Effector memory CD4-positive, alpha-beta T cell (primary cell): ENCODE measurements at regions not wholly inside any gene's neighbourhood (a gene's known extent, or its start where the extent isn't known, plus 50 kb on each side); places are given as distances from the start of the nearest gene placed in this dataset.

Source experiments
- DNase-seq, 3 donors: peaks; one replicate each; pipeline ENCODE4 v3.0.0-alpha.2; 2020
- H3K27ac ChIP-seq: 2 replicates; pipeline ENCODE4 v1.7.0; 2013; ENCODE audit warnings: mild to moderate bottlenecking, low read length, moderate library complexity; ENCODE audit not compliant: insufficient read depth, poor library complexity, severe bottlenecking
- H3K27me3 ChIP-seq: replicated peaks from 2 replicates; pipeline ENCODE4 v1.7.0; 2013; ENCODE audit warnings: mild to moderate bottlenecking, low read length; ENCODE audit not compliant: insufficient read depth, control insufficient read depth, poor library complexity, severe bottlenecking
- H3K36me3 ChIP-seq: 2 replicates; pipeline ENCODE4 v1.7.0; 2013; ENCODE audit warnings: mild to moderate bottlenecking, low read length, moderate library complexity; ENCODE audit not compliant: control insufficient read depth, insufficient read depth
- H3K4me1 ChIP-seq: 2 replicates; pipeline ENCODE4 v1.7.0; 2013; ENCODE audit warnings: low read length, mild to moderate bottlenecking; ENCODE audit not compliant: control insufficient read depth, insufficient read depth, poor library complexity, severe bottlenecking
- H3K4me3 ChIP-seq: 2 replicates; pipeline ENCODE4 v1.7.0; 2013; ENCODE audit warnings: low read length, low read depth, mild to moderate bottlenecking; ENCODE audit not compliant: insufficient read depth, poor library complexity, severe bottlenecking
- H3K9me3 ChIP-seq: 2 replicates; pipeline ENCODE4 v1.7.0; 2013; ENCODE audit warnings: mild to moderate bottlenecking, low read length, moderate library complexity; ENCODE audit not compliant: control insufficient read depth

DNA sequence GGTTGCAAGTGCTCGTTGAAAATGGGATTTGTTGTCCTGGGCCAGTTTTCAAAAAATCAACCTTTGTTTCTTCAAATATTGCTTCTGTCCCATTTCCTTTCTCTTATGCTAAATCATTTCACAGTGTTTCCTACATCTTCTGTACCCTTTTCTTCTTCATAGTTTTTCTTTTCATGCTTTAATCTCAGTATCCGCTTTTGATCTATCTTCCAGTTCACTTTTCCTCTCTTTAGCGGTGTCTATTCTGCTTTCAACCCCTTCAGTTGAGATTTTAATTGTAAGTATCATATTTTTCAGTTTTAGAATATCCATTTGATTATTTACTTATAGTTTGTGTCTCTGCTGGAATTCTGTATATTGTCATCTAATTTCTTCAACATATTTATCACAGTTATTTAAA is 311.7 kb upstream of the TPM1 start:
- no peak for DNase-seq
- H3K4me3 ChIP-seq = no peak overlapping the region
- no peaks in the 10 kb centered on the region for H3K36me3 ChIP-seq
- no peak overlapping the region for H3K27ac ChIP-seq
- no peaks in the 10 kb centered on the region for H3K9me3 ChIP-seq
- H3K27me3 ChIP-seq = no peaks in the 10 kb centered on the region
- H3K4me1 ChIP-seq = no peaks in the 10 kb centered on the region

DNA sequence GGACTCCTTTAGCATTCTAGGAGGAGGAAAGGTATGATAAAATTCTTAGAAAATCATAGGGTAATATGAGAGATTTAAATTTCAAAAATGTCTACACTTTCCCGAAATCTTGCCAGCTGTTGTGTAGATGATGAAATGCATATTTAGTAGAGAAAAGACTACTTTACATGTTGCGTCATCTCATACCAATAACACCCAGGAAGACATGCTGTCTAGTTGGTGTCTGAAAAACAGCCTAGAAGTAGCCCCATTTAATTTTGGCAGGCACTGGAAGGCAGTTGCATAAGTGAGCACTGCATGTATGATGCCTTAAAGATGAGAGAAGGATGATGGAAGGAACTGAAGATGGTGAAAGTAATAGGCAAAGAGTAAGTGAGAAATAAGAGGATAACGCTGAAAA is 310.5 kb upstream of the TPM1 start:
- Histone ChIP-seq H3K36me3 (no peaks in the 10 kb centered on the region), H3K27ac (no peak overlapping the region), H3K4me3 (no peak overlapping the region), H3K4me1 (no peaks in the 10 kb centered on the region), H3K9me3 (no peaks in the 10 kb centered on the region), H3K27me3 (no peaks in the 10 kb centered on the region)
- no peak for DNase-seq

DNA sequence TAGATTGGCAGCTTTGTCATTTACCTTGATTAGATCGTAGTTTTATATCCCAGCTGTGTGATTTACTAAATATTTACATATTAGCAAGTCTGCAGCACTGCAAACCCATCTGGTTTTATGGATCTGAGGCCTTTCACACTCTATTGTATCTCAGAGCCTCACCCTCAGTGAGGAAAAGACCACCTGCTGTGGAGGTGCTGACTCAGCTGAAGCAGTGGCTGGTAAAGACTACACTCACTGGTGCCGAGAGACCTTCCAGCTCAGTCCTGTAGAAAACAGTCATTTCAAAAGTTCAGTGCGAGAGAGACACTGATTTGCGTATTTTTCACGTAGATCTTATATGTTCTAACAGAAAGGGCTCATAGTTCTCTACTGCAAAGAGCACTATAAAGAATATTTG is 307.8 kb upstream of the TPM1 start:
- H3K9me3 ChIP-seq = no peaks in the 10 kb centered on the region
- no peak for DNase-seq
- H3K27me3 ChIP-seq = no peaks in the 10 kb centered on the region
- no peaks in the 10 kb centered on the region for H3K4me1 ChIP-seq
- H3K4me3 ChIP-seq = no peak overlapping the region
- no peaks in the 10 kb centered on the region for H3K36me3 ChIP-seq
- no peak overlapping the region for H3K27ac ChIP-seq

DNA sequence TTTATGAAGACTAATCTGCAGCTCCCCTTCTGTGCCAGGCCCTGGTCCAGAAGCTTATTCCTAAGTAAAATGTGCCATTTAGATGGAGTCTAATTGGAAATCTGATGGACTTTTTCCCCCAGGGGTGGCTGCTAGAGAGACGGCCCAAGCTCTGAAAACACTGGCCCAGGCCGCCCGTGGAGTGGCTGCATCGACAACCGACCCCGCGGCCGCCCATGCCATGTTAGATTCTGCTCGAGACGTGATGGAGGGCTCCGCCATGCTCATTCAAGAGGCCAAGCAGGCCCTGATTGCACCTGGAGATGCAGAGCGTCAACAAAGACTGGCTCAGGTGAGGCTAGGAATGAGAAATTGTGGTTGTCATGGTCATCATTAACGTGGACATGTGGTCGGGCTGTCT is 305.8 kb upstream of the TPM1 start:
- no peaks in the 10 kb centered on the region for H3K27me3 ChIP-seq
- DNase-seq = no peak
- no peaks in the 10 kb centered on the region for H3K36me3 ChIP-seq
- H3K4me1 ChIP-seq = no peaks in the 10 kb centered on the region
- H3K9me3 ChIP-seq = no peaks in the 10 kb centered on the region
- no peak overlapping the region for H3K27ac ChIP-seq
- no peak overlapping the region for H3K4me3 ChIP-seq

DNA sequence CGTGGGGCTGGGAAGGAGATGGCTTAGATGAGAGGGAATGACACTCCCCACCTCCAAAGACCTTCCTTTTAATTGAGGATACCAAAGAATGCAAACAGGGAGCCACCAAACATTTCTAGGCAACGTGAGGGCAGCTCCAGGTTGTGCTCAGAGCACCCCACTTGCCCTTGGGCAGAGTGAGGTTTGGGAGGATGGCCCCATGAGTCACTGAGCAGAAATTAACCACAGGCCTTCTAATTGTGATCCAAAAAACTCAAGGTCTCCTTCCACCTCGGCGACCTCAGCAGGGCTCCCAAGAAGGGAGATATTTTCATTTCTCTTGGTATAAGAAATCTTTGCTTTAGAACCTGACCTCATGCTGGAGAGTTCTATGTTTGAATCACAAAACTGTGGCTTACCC is 305.0 kb upstream of the TPM1 start:
- no peaks in the 10 kb centered on the region for H3K4me1 ChIP-seq
- no peaks in the 10 kb centered on the region for H3K9me3 ChIP-seq
- no peaks in the 10 kb centered on the region for H3K36me3 ChIP-seq
- H3K4me3 ChIP-seq = no peak overlapping the region
- no peak overlapping the region for H3K27ac ChIP-seq
- H3K27me3 ChIP-seq = no peaks in the 10 kb centered on the region
- DNase-seq = no peak

DNA sequence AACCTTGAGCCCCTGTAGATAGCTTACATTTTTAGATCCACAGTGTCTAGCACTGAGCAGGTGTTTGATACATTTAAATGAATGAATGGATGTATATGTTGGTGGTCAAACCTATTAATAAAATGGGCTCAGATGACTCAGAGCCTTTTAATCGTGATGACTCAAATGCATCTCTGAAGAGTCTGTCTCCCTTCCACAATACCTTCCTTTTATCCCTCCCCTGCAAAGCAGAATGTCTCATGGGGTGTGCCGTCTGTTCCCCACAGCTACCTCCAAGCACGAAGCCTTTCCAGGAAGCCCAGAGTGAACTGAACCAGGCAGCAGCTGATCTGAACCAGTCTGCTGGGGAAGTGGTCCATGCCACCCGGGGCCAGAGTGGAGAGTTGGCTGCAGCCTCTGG is 303.5 kb upstream of the TPM1 start:
- no peaks in the 10 kb centered on the region for H3K27me3 ChIP-seq
- H3K9me3 ChIP-seq = no peaks in the 10 kb centered on the region
- H3K4me3 ChIP-seq = no peak overlapping the region
- H3K27ac ChIP-seq = no peak overlapping the region
- no peaks in the 10 kb centered on the region for H3K4me1 ChIP-seq
- H3K36me3 ChIP-seq = no peaks in the 10 kb centered on the region
- DNase-seq = no peak

DNA sequence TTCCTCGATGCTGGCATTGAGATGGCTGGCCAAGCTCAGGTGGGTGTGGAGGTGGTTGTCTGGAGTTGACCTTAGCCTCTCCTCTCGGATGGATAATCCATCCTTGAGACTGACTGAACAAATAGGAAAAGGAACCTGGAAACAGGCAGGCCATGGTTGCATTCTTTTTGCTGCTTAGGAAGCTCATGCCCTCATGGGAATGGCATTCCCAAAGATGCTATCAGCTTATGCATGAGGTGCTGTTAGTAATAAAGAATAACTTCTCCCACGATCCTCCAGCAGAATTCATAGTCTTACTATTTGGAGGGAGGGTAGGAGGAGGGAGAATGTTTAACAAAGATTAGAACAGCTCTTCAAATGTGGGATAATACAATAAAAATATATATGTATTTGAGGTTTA is 303.0 kb upstream of the TPM1 start:
- no peaks in the 10 kb centered on the region for H3K27me3 ChIP-seq
- no peak overlapping the region for H3K4me3 ChIP-seq
- H3K4me1 ChIP-seq = no peaks in the 10 kb centered on the region
- DNase-seq = no peak
- no peaks in the 10 kb centered on the region for H3K9me3 ChIP-seq
- H3K27ac ChIP-seq = no peak overlapping the region
- no peaks in the 10 kb centered on the region for H3K36me3 ChIP-seq

DNA sequence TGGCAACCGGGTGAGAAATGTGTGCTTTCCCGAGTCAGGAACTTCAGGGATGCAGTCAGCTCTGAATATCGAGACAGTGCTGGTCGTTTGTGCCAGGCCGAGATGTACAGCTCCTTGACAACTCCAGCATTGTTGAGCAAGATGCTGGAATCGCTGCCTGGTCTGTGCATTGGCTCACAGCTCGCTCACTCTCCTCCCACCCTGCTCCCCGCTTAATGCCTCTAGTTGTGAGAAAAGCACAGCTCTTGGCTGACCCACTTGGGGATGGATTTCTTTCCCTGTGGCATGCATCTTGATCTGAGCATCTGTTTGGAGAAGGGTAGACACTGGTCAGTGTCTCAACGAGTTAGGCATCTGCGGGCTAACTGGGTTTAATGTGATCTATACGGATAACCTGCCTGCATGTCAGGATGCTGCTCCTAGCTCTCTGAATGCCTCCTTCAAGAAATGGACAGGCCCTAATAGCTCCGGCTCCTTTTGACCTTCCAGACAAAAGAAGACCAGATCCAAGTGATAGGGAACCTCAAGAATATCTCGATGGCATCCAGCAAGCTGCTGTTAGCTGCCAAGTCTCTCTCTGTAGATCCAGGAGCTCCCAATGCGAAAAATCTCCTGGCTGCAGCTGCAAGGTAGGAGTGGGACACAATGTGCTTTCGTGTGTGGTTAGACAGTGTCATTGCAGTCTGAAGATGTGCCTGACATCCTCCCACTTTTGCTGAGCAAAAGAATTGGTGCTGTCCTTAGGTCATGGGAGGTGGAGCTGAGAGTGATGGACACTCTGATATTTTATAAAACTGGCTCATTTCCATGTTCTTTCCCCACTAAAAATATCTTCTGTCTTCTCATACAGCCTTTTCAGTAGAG is 302.2 kb upstream of the TPM1 start:
- H3K4me3 ChIP-seq = no peak overlapping the region
- H3K27me3 ChIP-seq = no peaks in the 10 kb centered on the region
- H3K36me3 ChIP-seq = no peaks in the 10 kb centered on the region
- H3K4me1 ChIP-seq = no peaks in the 10 kb centered on the region
- DNase-seq = no peak
- no peak overlapping the region for H3K27ac ChIP-seq
- no peaks in the 10 kb centered on the region for H3K9me3 ChIP-seq

DNA sequence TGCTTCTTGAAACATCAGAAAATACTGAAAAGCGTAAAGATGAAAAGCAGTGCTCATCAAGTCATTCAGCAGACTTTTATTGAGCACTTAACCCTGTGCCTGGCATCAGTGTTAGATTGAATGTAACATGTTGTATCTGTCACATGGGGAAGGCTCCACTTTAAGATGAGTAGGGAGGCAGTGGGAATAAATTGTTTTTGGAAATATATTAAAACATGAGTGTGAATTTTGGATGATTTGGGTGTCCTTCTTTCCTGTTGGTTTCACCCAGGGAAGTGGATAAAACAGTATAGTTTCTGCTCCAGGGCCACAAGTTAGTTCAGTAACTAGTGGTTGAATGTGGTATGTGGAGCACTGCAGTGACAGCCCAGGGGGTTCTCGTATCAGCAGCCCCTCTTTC is 301.4 kb upstream of the TPM1 start:
- DNase-seq = no peak
- no peaks in the 10 kb centered on the region for H3K27me3 ChIP-seq
- H3K27ac ChIP-seq = no peak overlapping the region
- H3K36me3 ChIP-seq = no peaks in the 10 kb centered on the region
- no peaks in the 10 kb centered on the region for H3K9me3 ChIP-seq
- no peak overlapping the region for H3K4me3 ChIP-seq
- H3K4me1 ChIP-seq = no peaks in the 10 kb centered on the region

DNA sequence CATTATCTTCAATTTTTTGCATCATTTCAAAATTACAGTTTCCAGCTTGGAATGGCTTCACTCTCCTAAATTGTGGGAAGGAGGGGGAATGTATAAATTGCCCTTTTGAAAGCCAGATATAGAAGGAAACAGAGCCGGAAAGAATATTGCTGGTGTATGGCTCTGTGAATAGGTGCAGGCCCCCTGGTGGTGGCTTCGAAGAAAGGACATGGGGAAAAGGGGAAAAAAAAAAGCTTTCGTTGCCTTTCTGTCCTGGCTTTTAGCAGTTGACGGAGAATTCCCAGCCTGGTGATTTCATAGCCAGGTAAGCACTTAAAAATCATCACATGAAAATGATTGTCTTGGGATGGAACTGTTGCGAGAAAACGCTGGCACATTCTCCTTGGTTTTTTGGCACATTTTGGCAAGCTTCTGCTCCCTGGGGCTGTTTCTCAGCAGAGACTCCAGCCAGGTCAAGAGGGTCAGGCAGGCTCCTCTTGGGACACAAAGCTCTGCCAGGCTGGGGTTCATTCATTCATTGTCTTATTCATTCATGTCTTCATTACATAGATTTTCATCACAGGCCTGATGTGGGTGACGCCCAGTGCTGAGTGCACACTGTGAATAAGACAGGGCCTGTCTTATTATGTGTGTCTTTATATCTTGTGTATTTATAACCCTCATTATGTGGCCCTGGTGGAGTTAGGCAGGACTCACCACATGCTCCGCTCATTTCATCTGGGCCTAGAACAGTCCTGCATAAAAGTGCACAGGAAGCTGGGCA is 300.0 kb upstream of the TPM1 start:
- no peak for DNase-seq
- Histone ChIP-seq H3K9me3 (no peaks in the 10 kb centered on the region), H3K4me1 (no peaks in the 10 kb centered on the region), H3K27ac (no peak overlapping the region), H3K4me3 (no peak overlapping the region), H3K27me3 (no peaks in the 10 kb centered on the region), H3K36me3 (no peaks in the 10 kb centered on the region)
